Osteocyte (in vitro differentiated cells): ENCODE measurements at regions not wholly inside any gene's neighbourhood (a gene's known extent, or its start where the extent isn't known, plus 50 kb on each side); places are given as distances from the start of the nearest gene placed in this dataset.

ENCODE experiments used
- DNase-seq: peaks from one replicate; pipeline ENCODE4 v3.0.0; 2021; ENCODE audit warnings: mixed read lengths; ENCODE audit not compliant: unreplicated experiment; ENCODE audit errors: extremely low spot score
- H3K27ac Mint-ChIP-seq: one replicate; pipeline ENCODE4 v1.8.0; 2021; ENCODE audit warnings: mild to moderate bottlenecking, mixed read lengths; ENCODE audit not compliant: unreplicated experiment
- H3K27me3 Mint-ChIP-seq: one replicate; pipeline ENCODE4 v1.8.0; 2021; ENCODE audit warnings: mixed read lengths; ENCODE audit not compliant: unreplicated experiment
- H3K36me3 Mint-ChIP-seq: one replicate; pipeline ENCODE4 v1.8.0; 2021; ENCODE audit warnings: mixed read lengths; ENCODE audit not compliant: unreplicated experiment
- H3K4me1 Mint-ChIP-seq: one replicate; pipeline ENCODE4 v1.8.0; 2021; ENCODE audit warnings: mixed read lengths; ENCODE audit not compliant: unreplicated experiment
- H3K4me3 Mint-ChIP-seq: one replicate; pipeline ENCODE4 v1.8.0; 2021; ENCODE audit warnings: mild to moderate bottlenecking, moderate library complexity, mixed read lengths; ENCODE audit not compliant: unreplicated experiment
- H3K9me3 Mint-ChIP-seq: one replicate; pipeline ENCODE4 v1.8.0; 2021; ENCODE audit warnings: mixed read lengths; ENCODE audit not compliant: unreplicated experiment
- CTCF ChIP-seq: fragments of 200-600 bp; sonication (generic); IDR thresholded peaks from 2 replicates; pipeline ENCODE4 v1.5.0; 2021; ENCODE audit warnings: antibody characterized with exemption, mild to moderate bottlenecking, moderate library complexity

- H3K9me3 Mint-ChIP-seq: peaks cover 8% of the 10 kb centered on the region
- H3K4me1 Mint-ChIP-seq: peaks cover 7% of the 10 kb centered on the region
- peaks cover 2% of the 10 kb centered on the region for H3K36me3 Mint-ChIP-seq
- TF ChIP-seq CTCF: no peak
- peaks cover 4% of the 10 kb centered on the region for H3K27me3 Mint-ChIP-seq
- DNase-seq: no peak
- H3K27ac Mint-ChIP-seq: no peak overlapping the region
- no peak overlapping the region for H3K4me3 Mint-ChIP-seq
Measured at GRCh38 chr11:62030071-62030684, 62.7 kb upstream of the FTH1 start.

- TF ChIP-seq CTCF: no peak
- no peak overlapping the region for H3K4me3 Mint-ChIP-seq
- H3K27ac Mint-ChIP-seq: no peak overlapping the region
- no peaks in the 10 kb centered on the region for H3K9me3 Mint-ChIP-seq
- H3K36me3 Mint-ChIP-seq: peaks cover under 1% of the 10 kb centered on the region
- no peak for DNase-seq
- H3K4me1 Mint-ChIP-seq: peaks cover 9% of the 10 kb centered on the region
- peaks cover 4% of the 10 kb centered on the region for H3K27me3 Mint-ChIP-seq
Measured at GRCh38 chr11:62026739-62027370, 59.4 kb upstream of the FTH1 start.

GRCh38 chr11:62025487-62026105 is 58.2 kb upstream of the FTH1 start:
- Mint-ChIP-seq H3K36me3 (no peaks in the 10 kb centered on the region), H3K4me1 (peaks cover 9% of the 10 kb centered on the region), H3K27ac (peak overlapping the region; percentile 31), H3K4me3 (no peak overlapping the region), H3K27me3 (peaks cover 4% of the 10 kb centered on the region), H3K9me3 (peaks cover 7% of the 10 kb centered on the region)
- no peak for DNase-seq
- TF ChIP-seq CTCF: no peak

- peaks cover 9% of the 10 kb centered on the region for H3K4me1 Mint-ChIP-seq
Measured at GRCh38 chr11:62024936-62025486, 57.6 kb upstream of the FTH1 start.

More at GRCh38 chr11:62024936-62025486, 57.6 kb upstream of the FTH1 start:
- H3K4me3 Mint-ChIP-seq: no peak overlapping the region
- DNase-seq: no peak
- H3K36me3 Mint-ChIP-seq: no peaks in the 10 kb centered on the region
- no peak for TF ChIP-seq CTCF
- H3K27ac Mint-ChIP-seq: no peak overlapping the region
- H3K27me3 Mint-ChIP-seq: peaks cover 4% of the 10 kb centered on the region
- H3K9me3 Mint-ChIP-seq: peaks cover 7% of the 10 kb centered on the region
